ENCODE measurements at regions not wholly inside any gene's neighbourhood (a gene's known extent, or its start where the extent isn't known, plus 50 kb on each side); places are given as distances from the start of the nearest gene placed in this dataset.
"Not testable (repeated sequence)": the region's sequence is repeated elsewhere in the genome, so short reads cannot be mapped to it uniquely, and the experiment has no call there.

- DNase-seq, result peak; percentile 68
- H3K4me3 ChIP-seq; H3K4me1 ChIP-seq; intact Hi-C loops (cut with DNase I); H3K27me3 ChIP-seq (ENCODE audit: low read depth); H3K9me3 ChIP-seq; H3K36me3 ChIP-seq: not testable (repeated sequence)
- H3K27ac ChIP-seq, result peak overlapping the region; percentile 49
- peak; percentile 55 to 70 for ATAC-seq
Measured at GRCh38 chr4:74505355-74505978, 60.5 kb downstream of the AREG start.

- H3K36me3 ChIP-seq; intact Hi-C loops (cut with DNase I); H3K4me1 ChIP-seq; H3K27ac ChIP-seq; H3K9me3 ChIP-seq; ATAC-seq; H3K27me3 ChIP-seq (ENCODE audit: low read depth); DNase-seq; H3K4me3 ChIP-seq: not testable (repeated sequence)
Measured at GRCh38 chr4:74509363-74509762, 64.4 kb downstream of the AREG start.

GRCh38 chr4:74516303-74516702, 71.4 kb downstream of the AREG start:
- intact Hi-C loops (cut with DNase I), result no loop called here

GRCh38 chr4:74517996-74518395, 73.1 kb downstream of the AREG start:
- Histone ChIP-seq H3K27ac (no peak overlapping the region), H3K9me3 (no peaks in the 10 kb centered on the region), H3K36me3 (no peaks in the 10 kb centered on the region), H3K27me3 (ENCODE audit: low read depth) (no peaks in the 10 kb centered on the region), H3K4me3 (no peak overlapping the region), H3K4me1 (no peaks in the 10 kb centered on the region)
- ATAC-seq, result no peak
- TF ChIP-seq CTCF (IDR thresholded peaks at IDR 0.05), result no peak
- intact Hi-C loops (cut with DNase I), result no loop called here
- DNase-seq, result no peak

More at GRCh38 chr4:74516303-74516702, 71.4 kb downstream of the AREG start:
- H3K4me3 ChIP-seq, result no peak overlapping the region
- DNase-seq, result no peak
- no peaks in the 10 kb centered on the region for H3K9me3 ChIP-seq
- H3K27me3 ChIP-seq (ENCODE audit: low read depth), result no peaks in the 10 kb centered on the region
- no peak for TF ChIP-seq CTCF (IDR thresholded peaks at IDR 0.05)
- no peak for ATAC-seq
- no peak overlapping the region for H3K27ac ChIP-seq
- no peaks in the 10 kb centered on the region for H3K36me3 ChIP-seq
- no peaks in the 10 kb centered on the region for H3K4me1 ChIP-seq

GRCh38 chr4:74522251-74522991, 77.5 kb downstream of the AREG start:
- H3K27me3 ChIP-seq (ENCODE audit: low read depth), result no peaks in the 10 kb centered on the region
- DNase-seq (no peak), ATAC-seq (no peak)
- no peak overlapping the region for H3K27ac ChIP-seq
- intact Hi-C loops (cut with DNase I), result no loop called here
- no peaks in the 10 kb centered on the region for H3K9me3 ChIP-seq
- no peaks in the 10 kb centered on the region for H3K4me1 ChIP-seq
- H3K36me3 ChIP-seq, result no peaks in the 10 kb centered on the region
- H3K4me3 ChIP-seq, result no peak overlapping the region
- TF ChIP-seq CTCF (IDR thresholded peaks at IDR 0.05), result no peak

GRCh38 chr4:74523096-74523495, 78.2 kb downstream of the AREG start:
- no peaks in the 10 kb centered on the region for H3K9me3 ChIP-seq
- ATAC-seq (no peak), DNase-seq (no peak)
- H3K27ac ChIP-seq, result no peak overlapping the region
- H3K36me3 ChIP-seq, result no peaks in the 10 kb centered on the region
- H3K4me3 ChIP-seq, result no peak overlapping the region
- H3K27me3 ChIP-seq (ENCODE audit: low read depth), result no peaks in the 10 kb centered on the region
- TF ChIP-seq CTCF (IDR thresholded peaks at IDR 0.05), result no peak
- intact Hi-C loops (cut with DNase I), result no loop called here
- H3K4me1 ChIP-seq, result no peaks in the 10 kb centered on the region

Data from lower lobe of right lung (tissue), 2 donors.